HG03135 (cell line): ENCODE measurements at regions not wholly inside any gene's neighbourhood (a gene's known extent, or its start where the extent isn't known, plus 50 kb on each side); places are given as distances from the start of the nearest gene placed in this dataset.

ENCODE experiments used
- ATAC-seq: cut with Tn5 transposase; IDR thresholded peaks from one replicate; pipeline ENCODE4 v1.9.1; 2021; ENCODE audit warnings: mild to moderate bottlenecking, moderate library complexity; ENCODE audit not compliant: unreplicated experiment

GRCh38 chr9:14478175-14479162 lies 164.5 kb upstream of the NFIB start:
- no peak for ATAC-seq

- no peak for ATAC-seq
Measured at GRCh38 chr9:14471041-14471440, 157.1 kb upstream of the NFIB start.

GRCh38 chr9:14467675-14468374 lies 153.9 kb upstream of the NFIB start:
- ATAC-seq: no peak

- no peak for ATAC-seq
Measured at GRCh38 chr9:14466828-14467227, 152.9 kb upstream of the NFIB start.

GRCh38 chr9:14466429-14466818 lies 152.5 kb upstream of the NFIB start:
- no peak for ATAC-seq

- ATAC-seq: no peak
Measured at GRCh38 chr9:14462950-14463349, 149.0 kb upstream of the NFIB start.

GRCh38 chr9:14455243-14455642 lies 141.3 kb upstream of the NFIB start:
- ATAC-seq: no peak

GRCh38 chr9:14453286-14453685 lies 139.3 kb upstream of the NFIB start:
- ATAC-seq: no peak

- ATAC-seq: no peak
Measured at GRCh38 chr9:14452539-14452938, 138.6 kb upstream of the NFIB start.

GRCh38 chr9:14451949-14452348 lies 138.0 kb upstream of the NFIB start:
- peak; percentile 85 for ATAC-seq

GRCh38 chr9:14447103-14447502 lies 133.2 kb upstream of the NFIB start:
- no peak for ATAC-seq

- ATAC-seq: no peak
Measured at GRCh38 chr9:14445946-14446345, 132.0 kb upstream of the NFIB start.

- ATAC-seq: no peak
Measured at GRCh38 chr9:14442956-14443355, 129.0 kb upstream of the NFIB start.

GRCh38 chr9:14441976-14442651 lies 128.2 kb upstream of the NFIB start:
- ATAC-seq: no peak

GRCh38 chr9:14441115-14441514 lies 127.2 kb upstream of the NFIB start:
- ATAC-seq: no peak

GRCh38 chr9:14440062-14440461 lies 126.1 kb upstream of the NFIB start:
- ATAC-seq: no peak

- no peak for ATAC-seq
Measured at GRCh38 chr9:14439555-14439954, 125.6 kb upstream of the NFIB start.

GRCh38 chr9:14438232-14439021 lies 124.5 kb upstream of the NFIB start:
- no peak for ATAC-seq

GRCh38 chr9:14437354-14438231 lies 123.7 kb upstream of the NFIB start:
- ATAC-seq: no peak

- no peak for ATAC-seq
Measured at GRCh38 chr9:14435871-14436270, 121.9 kb upstream of the NFIB start.
